ENCODE measurements at regions not wholly inside any gene's neighbourhood (a gene's known extent, or its start where the extent isn't known, plus 50 kb on each side); places are given as distances from the start of the nearest gene placed in this dataset.
"Not testable (repeated sequence)": the region's sequence is repeated elsewhere in the genome, so short reads cannot be mapped to it uniquely, and the experiment has no call there.

GRCh38 chr13:79974935-79975650 is 365.8 kb downstream of the SPRY2 start:
- not testable (repeated sequence) for DNase-seq (ENCODE audit: low read depth)

- no peak for DNase-seq (ENCODE audit: low read depth)
Measured at GRCh38 chr13:79973533-79973963, 367.4 kb downstream of the SPRY2 start.

GRCh38 chr13:79972066-79972569 is 368.8 kb downstream of the SPRY2 start:
- no peak for DNase-seq (ENCODE audit: low read depth)

GRCh38 chr13:79966493-79966895 is 374.4 kb downstream of the SPRY2 start:
- DNase-seq (ENCODE audit: low read depth), result no peak

- DNase-seq (ENCODE audit: low read depth), result no peak
Measured at GRCh38 chr13:79966059-79966458, 374.9 kb downstream of the SPRY2 start.

GRCh38 chr13:79946556-79946955 is 394.4 kb downstream of the SPRY2 start:
- DNase-seq (ENCODE audit: low read depth), result no peak

GRCh38 chr13:79943346-79944023 is 397.4 kb downstream of the SPRY2 start:
- no peak for DNase-seq (ENCODE audit: low read depth)

GRCh38 chr13:79941752-79942151 is 399.2 kb downstream of the SPRY2 start:
- DNase-seq (ENCODE audit: low read depth), result no peak

- DNase-seq (ENCODE audit: low read depth), result no peak
Measured at GRCh38 chr13:79939689-79940088, 401.2 kb downstream of the SPRY2 start.

- DNase-seq (ENCODE audit: low read depth), result no peak
Measured at GRCh38 chr13:79937771-79938216, 403.1 kb downstream of the SPRY2 start.

- no peak for DNase-seq (ENCODE audit: low read depth)
Measured at GRCh38 chr13:79937311-79937710, 403.6 kb downstream of the SPRY2 start.

GRCh38 chr13:79936368-79937136 is 404.4 kb downstream of the SPRY2 start:
- DNase-seq (ENCODE audit: low read depth), result no peak

GRCh38 chr13:79935121-79935520 is 405.8 kb downstream of the SPRY2 start:
- no peak for DNase-seq (ENCODE audit: low read depth)

GRCh38 chr13:79933389-79933788 is 407.5 kb downstream of the SPRY2 start:
- no peak for DNase-seq (ENCODE audit: low read depth)

- DNase-seq (ENCODE audit: low read depth), result no peak
Measured at GRCh38 chr13:79932556-79932955, 408.4 kb downstream of the SPRY2 start.

GRCh38 chr13:79923973-79924556 is 416.9 kb downstream of the SPRY2 start:
- DNase-seq (ENCODE audit: low read depth), result not testable (repeated sequence)

GRCh38 chr13:79919091-79919490 is 421.8 kb downstream of the SPRY2 start:
- DNase-seq (ENCODE audit: low read depth), result no peak

GRCh38 chr13:79918620-79919019 is 422.3 kb downstream of the SPRY2 start:
- DNase-seq (ENCODE audit: low read depth), result no peak

- no peak for DNase-seq (ENCODE audit: low read depth)
Measured at GRCh38 chr13:79917628-79918027, 423.3 kb downstream of the SPRY2 start.

- DNase-seq (ENCODE audit: low read depth), result no peak
Measured at GRCh38 chr13:79915114-79915811, 425.7 kb downstream of the SPRY2 start.

- no peak for DNase-seq (ENCODE audit: low read depth)
Measured at GRCh38 chr13:79913141-79913827, 427.6 kb downstream of the SPRY2 start.
